C4-2B (cell line): ENCODE measurements at regions not wholly inside any gene's neighbourhood (a gene's known extent, or its start where the extent isn't known, plus 50 kb on each side); places are given as distances from the start of the nearest gene placed in this dataset.

Experiments
- CTCF ChIP-seq: fragments of 450-650 bp; conservative IDR thresholded peaks from 2 replicates; pipeline ENCODE4 v1.5.1; 2017; ENCODE audit warnings: mild to moderate bottlenecking
- ZFX ChIP-seq: fragments of 450-650 bp; IDR thresholded peaks from 2 replicates; pipeline ENCODE4 v1.6.1; 2017

- TF ChIP-seq CTCF = no peak
- TF ChIP-seq ZFX = no peak
These were observed 688.3 kb upstream of the CHORDC1 start for GRCh38 chr11:90911192-90911591.
